Upper lobe of right lung (tissue), 1 donor: ENCODE measurements at regions not wholly inside any gene's neighbourhood (a gene's known extent, or its start where the extent isn't known, plus 50 kb on each side); places are given as distances from the start of the nearest gene placed in this dataset.

ENCODE experiments used
- ATAC-seq: fragments of 200-7000 bp; cut with Tn5 transposase; one replicate; pipeline ENCODE4 v1.9.1; 2020; ENCODE audit warnings: mild to moderate bottlenecking, moderate library complexity
- DNase-seq: peaks from one replicate; pipeline ENCODE4 v3.0.0-alpha.2; 2020
- H3K27ac ChIP-seq: fragments of 200-600 bp; one replicate; pipeline ENCODE4 v1.8.0; 2022
- H3K27me3 ChIP-seq: fragments of 200-600 bp; one replicate; pipeline ENCODE4 v1.8.0; 2022; ENCODE audit warnings: mild to moderate bottlenecking
- H3K36me3 ChIP-seq: fragments of 200-600 bp; one replicate; pipeline ENCODE4 v1.8.0; 2022
- H3K4me1 ChIP-seq: fragments of 200-600 bp; one replicate; pipeline ENCODE4 v1.8.0; 2022
- H3K4me3 ChIP-seq: fragments of 200-600 bp; one replicate; pipeline ENCODE4 v1.8.0; 2022; ENCODE audit warnings: mild to moderate bottlenecking
- H3K9me3 ChIP-seq: fragments of 200-600 bp; one replicate; pipeline ENCODE4 v1.8.0; 2022
- CTCF ChIP-seq: fragments of 200-600 bp; IDR thresholded peaks from one replicate; pipeline ENCODE4 v1.8.0; 2022; ENCODE audit warnings: antibody characterized with exemption
- intact Hi-C: fragments of 100-400 bp; cut with DNase I; formaldehyde crosslinking; loops from one replicate; pipeline ENCODE4 v1.11.0; 2022
- donor health status: DM: no; HTN: yes; CAD: no; lungs with severe emphysema.

- Histone ChIP-seq H3K4me3 (no peak overlapping the region), H3K36me3 (no peaks in the 10 kb centered on the region), H3K27ac (no peak overlapping the region), H3K27me3 (no peaks in the 10 kb centered on the region), H3K4me1 (no peaks in the 10 kb centered on the region), H3K9me3 (no peaks in the 10 kb centered on the region)
- TF ChIP-seq CTCF, result no peak
- DNase-seq (no peak), ATAC-seq (no peak)
- intact Hi-C loops, result no loop called here
Measured at GRCh38 chr16:51289336-51289735, 138.3 kb upstream of the SALL1 start.

DNA sequence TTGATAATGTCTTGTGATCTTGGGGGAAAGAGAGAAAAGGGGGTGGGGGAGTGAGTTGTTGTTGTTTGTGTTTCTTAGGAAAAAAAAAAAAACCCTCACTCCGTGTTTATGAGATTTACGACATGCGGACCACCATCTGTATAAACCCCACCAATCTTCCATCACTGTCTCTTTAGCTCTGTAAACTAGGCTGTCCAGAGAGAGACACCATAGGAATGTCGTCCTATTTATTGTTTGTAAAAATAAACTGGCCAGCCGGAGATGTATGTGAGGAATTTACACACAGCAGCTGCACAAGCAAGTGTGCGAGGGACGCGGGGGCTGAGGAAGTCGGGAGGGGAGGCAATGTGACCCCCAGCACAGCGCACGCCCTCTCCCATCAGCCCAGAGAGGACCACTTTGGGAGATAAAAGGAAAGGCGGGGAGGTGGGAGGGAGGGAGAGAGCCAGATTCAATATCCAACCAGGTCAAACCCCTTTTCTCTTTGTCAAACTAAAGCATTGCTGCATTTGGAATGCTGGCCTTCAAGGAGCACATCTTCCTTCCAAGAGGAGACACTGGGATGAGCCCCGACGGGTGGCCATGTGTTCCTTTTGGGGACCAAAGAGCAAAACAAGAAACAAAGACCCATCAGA lies 136.2 kb upstream of the SALL1 start:
- intact Hi-C loops, result no loop called here
- Histone ChIP-seq H3K27me3 (no peaks in the 10 kb centered on the region), H3K9me3 (no peaks in the 10 kb centered on the region), H3K4me1 (no peaks in the 10 kb centered on the region), H3K27ac (no peak overlapping the region), H3K36me3 (no peaks in the 10 kb centered on the region), H3K4me3 (no peak overlapping the region)
- no peak for TF ChIP-seq CTCF
- DNase-seq (no peak), ATAC-seq (no peak)

GRCh38 chr16:51286272-51286671 lies 135.2 kb upstream of the SALL1 start:
- DNase-seq, result no peak
- Histone ChIP-seq H3K4me1 (no peaks in the 10 kb centered on the region), H3K4me3 (no peak overlapping the region), H3K36me3 (no peaks in the 10 kb centered on the region), H3K27me3 (no peaks in the 10 kb centered on the region), H3K9me3 (no peaks in the 10 kb centered on the region), H3K27ac (no peak overlapping the region)
- intact Hi-C loops, result no loop called here
- no peak for TF ChIP-seq CTCF
- ATAC-seq, result no peak

DNA sequence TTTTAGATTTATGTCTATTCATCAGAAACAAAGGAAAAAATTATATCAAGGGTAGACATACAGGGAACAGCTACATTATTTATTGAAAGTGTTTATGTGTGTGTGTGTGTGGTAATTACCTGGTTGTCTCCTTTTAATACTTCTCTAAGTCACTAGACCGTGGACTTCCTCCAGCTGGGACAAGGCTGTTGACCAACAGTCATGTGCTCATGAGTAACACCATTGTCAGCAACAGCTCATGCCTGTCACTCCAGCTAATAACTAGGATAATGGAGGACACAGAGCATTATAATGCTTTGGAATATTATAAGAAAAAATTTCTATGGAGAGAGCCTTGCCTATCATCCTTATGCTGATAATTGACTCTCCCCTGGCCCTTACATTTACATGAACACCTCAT lies 125.3 kb upstream of the SALL1 start:
- Histone ChIP-seq H3K27me3 (no peaks in the 10 kb centered on the region), H3K27ac (no peak overlapping the region), H3K9me3 (no peaks in the 10 kb centered on the region), H3K4me3 (no peak overlapping the region), H3K36me3 (no peaks in the 10 kb centered on the region), H3K4me1 (no peaks in the 10 kb centered on the region)
- DNase-seq (no peak), ATAC-seq (peak; percentile 22)
- intact Hi-C loops, result no loop called here
- TF ChIP-seq CTCF, result no peak

- TF ChIP-seq CTCF, result no peak
- Histone ChIP-seq H3K36me3 (no peaks in the 10 kb centered on the region), H3K4me3 (no peak overlapping the region), H3K4me1 (no peaks in the 10 kb centered on the region), H3K27ac (no peak overlapping the region), H3K27me3 (no peaks in the 10 kb centered on the region), H3K9me3 (no peaks in the 10 kb centered on the region)
- ATAC-seq (no peak), DNase-seq (no peak)
- intact Hi-C loops, result no loop called here
Measured at GRCh38 chr16:51272420-51272819, 121.3 kb upstream of the SALL1 start.

DNA sequence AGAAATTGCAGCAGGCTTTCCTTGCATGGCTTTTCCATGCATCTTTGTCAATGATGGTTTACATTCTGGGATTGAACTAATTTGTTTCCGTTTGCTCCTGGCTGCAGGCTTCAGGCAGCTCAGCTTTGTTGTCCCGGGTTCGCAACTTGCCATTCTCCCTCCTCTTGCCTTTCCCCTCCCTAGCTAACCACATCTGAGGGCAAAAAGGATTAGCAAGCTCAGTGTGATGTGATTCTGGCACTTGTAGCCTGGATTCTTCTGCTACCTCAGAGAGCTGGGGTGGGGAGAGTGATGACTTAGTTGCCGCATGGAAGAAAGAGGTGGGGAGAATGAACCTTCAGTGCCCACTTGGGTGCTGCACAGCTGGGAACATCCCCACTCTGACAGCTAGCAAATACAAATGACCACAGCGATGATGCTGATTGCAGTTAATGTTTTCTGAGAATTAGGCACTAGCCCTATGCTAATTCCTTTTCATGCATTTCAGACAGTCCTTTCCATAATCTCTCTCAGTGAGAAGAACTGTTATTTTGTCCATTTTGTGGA lies 120.2 kb upstream of the SALL1 start:
- DNase-seq, result no peak
- Histone ChIP-seq H3K36me3 (no peaks in the 10 kb centered on the region), H3K4me1 (no peaks in the 10 kb centered on the region), H3K9me3 (no peaks in the 10 kb centered on the region), H3K27ac (no peak overlapping the region), H3K4me3 (no peak overlapping the region), H3K27me3 (no peaks in the 10 kb centered on the region)
- ATAC-seq, result no peak
- intact Hi-C loops, result no loop called here
- no peak for TF ChIP-seq CTCF
